ENCODE measurements at regions not wholly inside any gene's neighbourhood (a gene's known extent, or its start where the extent isn't known, plus 50 kb on each side); places are given as distances from the start of the nearest gene placed in this dataset.
"Not testable (repeated sequence)": the region's sequence is repeated elsewhere in the genome, so short reads cannot be mapped to it uniquely, and the experiment has no call there.

DNA sequence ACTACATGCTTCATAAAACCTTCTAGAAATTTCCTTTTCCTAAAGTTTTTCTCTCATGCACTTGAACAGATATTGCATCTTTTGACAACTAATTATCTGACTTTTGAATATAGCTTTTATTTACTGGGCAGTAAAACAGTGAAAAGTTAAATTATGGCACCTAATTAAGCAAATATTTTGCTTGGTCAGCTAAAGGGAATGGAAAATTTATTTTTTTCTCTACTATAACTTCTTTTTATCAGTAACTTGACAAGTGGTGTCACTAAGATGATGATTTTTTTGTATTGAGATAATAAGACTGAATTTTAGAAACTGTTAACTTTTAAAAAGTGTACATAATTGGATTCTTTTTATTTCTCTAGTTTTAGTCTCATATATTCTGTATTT is 351.6 kb downstream of the PIK3C3 start:
- DNase-seq (ENCODE audit: low spot score) (no peak), FAIRE-seq (no peak)

DNA sequence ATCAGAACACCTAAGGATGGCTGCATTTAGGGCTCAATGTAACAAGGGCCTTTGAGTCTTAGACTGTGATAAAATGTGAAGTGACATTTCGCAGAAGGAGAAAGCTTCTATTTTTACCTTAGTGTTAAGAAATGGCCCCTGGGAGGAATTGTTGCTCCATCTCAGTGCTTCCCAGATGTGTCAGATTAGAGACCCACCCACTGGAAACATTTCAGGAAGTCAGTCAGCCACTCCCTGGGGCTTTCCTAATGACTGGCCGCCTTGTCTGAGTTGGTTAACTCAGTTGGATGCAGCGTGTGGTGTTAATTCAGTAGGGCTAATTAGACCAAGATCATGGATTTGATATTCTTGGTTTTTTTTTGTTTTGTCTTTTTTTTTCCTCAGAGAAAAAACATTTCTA is 355.9 kb downstream of the PIK3C3 start:
- DNase-seq (ENCODE audit: low spot score): no peak
- no peak for FAIRE-seq

GRCh38 chr18:42326752-42327151 is 371.7 kb downstream of the PIK3C3 start:
- DNase-seq (ENCODE audit: low spot score): no peak

DNA sequence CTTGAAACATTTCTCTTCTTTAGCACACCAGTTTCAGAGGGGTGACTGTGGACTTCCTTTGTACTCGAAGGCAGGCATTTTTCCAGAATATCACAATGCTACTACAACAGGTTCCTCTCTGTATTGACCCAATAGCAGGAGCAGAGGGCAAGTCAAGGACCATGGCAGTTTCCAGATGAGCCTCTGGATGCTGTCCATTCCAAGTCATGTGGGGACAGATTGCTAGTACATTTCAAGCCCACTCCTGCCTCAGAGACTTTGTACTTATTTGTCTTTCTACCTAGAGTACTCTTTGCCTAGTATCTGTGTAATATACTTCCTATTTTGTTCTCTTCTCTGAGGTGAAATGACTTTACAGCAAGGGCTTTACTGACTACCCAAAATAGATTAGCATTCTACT is 373.9 kb downstream of the PIK3C3 start:
- FAIRE-seq: no peak

More at GRCh38 chr18:42326752-42327151, 371.7 kb downstream of the PIK3C3 start:
- FAIRE-seq: no peak

DNA sequence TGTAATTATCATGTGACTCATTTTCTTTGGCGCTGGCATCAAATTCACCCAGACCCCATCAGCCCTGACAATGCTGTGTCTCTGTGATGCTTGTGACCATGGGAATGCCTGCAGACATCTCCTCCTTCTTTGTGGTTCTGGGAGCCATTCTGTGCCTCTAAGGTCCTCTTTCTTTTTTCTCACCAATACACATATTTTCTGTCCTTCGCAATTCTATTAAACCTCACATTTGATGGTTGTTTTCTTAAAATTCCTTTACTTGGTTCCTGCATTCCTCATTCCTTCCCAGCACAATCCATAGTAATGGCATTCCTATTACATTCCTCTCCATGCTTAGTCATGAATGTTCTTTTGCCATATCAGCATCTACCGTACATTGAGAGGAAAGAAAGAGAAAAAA is 375.3 kb downstream of the PIK3C3 start:
- DNase-seq (ENCODE audit: low spot score): peak; percentile 17
- no peak for FAIRE-seq

More for the DNA sequence above, 373.9 kb downstream of the PIK3C3 start:
- DNase-seq (ENCODE audit: low spot score): no peak

- FAIRE-seq (no peak), DNase-seq (ENCODE audit: low spot score) (no peak)
These were observed 378.5 kb downstream of the PIK3C3 start for GRCh38 chr18:42333558-42333957.

- DNase-seq (ENCODE audit: low spot score) (no peak), FAIRE-seq (no peak)
These were observed 379.9 kb downstream of the PIK3C3 start for GRCh38 chr18:42334931-42335330.

DNA sequence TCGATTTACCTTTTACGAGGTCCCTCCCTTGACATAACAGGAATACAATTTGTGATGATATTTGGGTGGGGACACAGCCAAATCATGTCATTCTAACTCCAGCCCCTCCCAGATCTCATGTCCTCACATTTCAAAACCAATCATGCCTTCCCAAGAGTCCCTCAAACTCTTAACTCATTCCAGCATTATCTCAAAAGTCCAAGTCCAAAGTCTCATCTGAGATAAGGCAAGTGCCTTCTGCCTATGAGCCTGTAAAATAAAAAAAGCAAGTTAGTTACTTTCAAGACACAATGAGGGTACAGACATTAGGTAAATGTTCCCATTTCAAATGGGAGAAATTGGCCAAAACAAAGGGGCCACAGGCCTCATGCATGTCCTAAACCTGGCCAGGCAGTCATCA is 381.1 kb downstream of the PIK3C3 start:
- DNase-seq (ENCODE audit: low spot score) (no peak), FAIRE-seq (no peak)

DNA sequence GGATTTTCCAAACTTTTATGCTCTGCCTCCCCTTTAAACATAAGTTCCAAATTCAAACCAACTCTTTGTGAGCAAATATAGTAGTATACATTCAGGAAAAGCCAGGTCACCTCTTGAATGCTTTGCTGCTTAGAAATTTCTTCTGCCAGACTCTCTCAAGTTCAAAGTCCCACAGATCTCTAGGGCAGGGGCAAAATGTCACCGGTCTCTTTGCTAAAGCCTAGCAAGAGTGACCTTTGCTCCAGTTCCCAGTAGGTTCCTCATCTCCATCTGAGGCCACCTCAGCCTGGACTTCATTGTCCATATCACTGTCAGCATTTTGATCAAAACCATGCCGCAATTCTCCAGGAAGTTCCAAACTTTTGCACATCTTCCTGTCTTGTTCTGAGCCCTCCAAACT is 382.3 kb downstream of the PIK3C3 start:
- not testable (repeated sequence) for DNase-seq (ENCODE audit: low spot score); FAIRE-seq

DNA sequence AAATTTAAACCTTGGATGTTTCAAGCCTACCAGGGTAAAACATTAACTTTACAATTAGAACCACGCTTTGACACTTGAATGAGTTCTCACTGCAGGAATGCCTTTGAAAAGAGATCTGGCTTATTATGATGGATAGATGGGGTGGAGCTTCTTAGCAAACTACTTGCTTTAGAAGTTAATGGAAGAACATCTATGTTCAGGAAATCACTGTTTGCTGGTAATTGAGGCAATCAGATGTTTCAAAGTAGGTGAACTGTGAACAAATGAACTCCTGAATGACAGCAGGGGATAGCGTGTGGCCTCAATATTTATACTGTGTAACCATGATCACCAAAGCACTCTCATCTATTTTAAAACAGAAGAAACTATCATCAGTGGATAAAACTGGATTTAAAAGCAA is 383.6 kb downstream of the PIK3C3 start:
- FAIRE-seq: peak; percentile 91
- peak; percentile 59 for DNase-seq (ENCODE audit: low spot score)

GRCh38 chr18:42339372-42339771 is 384.3 kb downstream of the PIK3C3 start:
- DNase-seq (ENCODE audit: low spot score) (peak; percentile 32), FAIRE-seq (peak; percentile 53)

DNA sequence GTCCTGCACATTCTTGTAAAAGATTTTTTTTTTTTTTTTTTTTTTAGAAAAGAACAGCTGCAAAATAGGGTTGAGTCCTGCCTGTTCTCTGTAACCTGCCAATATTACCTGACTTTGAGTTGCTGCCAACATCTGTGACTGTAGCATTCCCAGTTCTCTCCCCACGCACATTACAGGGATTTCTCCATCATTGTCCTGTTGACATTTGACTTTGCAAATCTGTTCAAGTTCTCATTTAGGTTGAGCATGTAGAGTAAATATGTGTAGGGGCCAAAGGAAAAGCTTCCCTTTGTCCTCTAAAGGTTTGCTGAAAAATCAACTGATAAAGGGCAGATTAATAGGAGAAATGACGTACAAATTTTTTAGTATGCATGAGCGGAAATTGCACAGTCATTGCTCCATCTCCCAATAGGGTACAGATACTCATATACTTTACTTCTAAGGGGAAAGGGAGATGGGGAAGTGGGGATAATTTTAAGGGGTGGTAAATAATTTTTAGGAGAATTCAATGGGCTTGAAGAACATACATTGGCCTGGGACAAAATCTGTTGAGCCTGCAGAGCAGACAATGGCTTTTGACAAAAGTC is 385.5 kb downstream of the PIK3C3 start:
- FAIRE-seq (no peak), DNase-seq (ENCODE audit: low spot score) (no peak)

- DNase-seq (ENCODE audit: low spot score) (no peak), FAIRE-seq (peak; percentile 18)
These were observed 386.4 kb downstream of the PIK3C3 start for GRCh38 chr18:42341423-42341822.

- no peak for FAIRE-seq
- DNase-seq (ENCODE audit: low spot score): no peak
These were observed 393.7 kb downstream of the PIK3C3 start for GRCh38 chr18:42348722-42349121.

DNA sequence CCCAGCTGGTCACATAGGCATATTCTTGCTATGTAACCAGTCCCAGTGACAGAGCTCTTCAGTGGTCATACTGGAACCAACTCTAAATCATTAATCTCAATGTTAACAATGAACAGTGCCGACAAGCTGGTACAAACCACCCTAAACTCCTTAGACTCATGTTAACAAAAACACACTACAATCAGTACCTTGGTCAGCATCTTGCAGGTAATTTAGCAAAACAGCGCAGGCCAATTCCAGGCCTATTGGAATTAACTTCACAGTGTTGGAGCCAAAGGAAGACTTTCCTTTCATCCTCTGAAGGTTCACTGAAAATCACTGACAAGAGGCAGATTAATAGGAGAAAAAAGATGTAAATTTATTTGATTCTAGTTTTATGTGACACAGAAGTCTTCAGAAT is 396.4 kb downstream of the PIK3C3 start:
- no peak for DNase-seq (ENCODE audit: low spot score)
- no peak for FAIRE-seq

GRCh38 chr18:42360716-42361115 is 405.7 kb downstream of the PIK3C3 start:
- FAIRE-seq: no peak
- no peak for DNase-seq (ENCODE audit: low spot score)

- no peak for DNase-seq (ENCODE audit: low spot score)
- FAIRE-seq: no peak
These were observed 408.7 kb downstream of the PIK3C3 start for GRCh38 chr18:42363446-42364441.

- DNase-seq (ENCODE audit: low spot score): no peak
- no peak for FAIRE-seq
These were observed 409.7 kb downstream of the PIK3C3 start for GRCh38 chr18:42364766-42365165.

- FAIRE-seq (no peak), DNase-seq (ENCODE audit: low spot score) (no peak)
These were observed 410.6 kb downstream of the PIK3C3 start for GRCh38 chr18:42365591-42365990.

- no peak for FAIRE-seq
- no peak for DNase-seq (ENCODE audit: low spot score)
These were observed 418.6 kb downstream of the PIK3C3 start for GRCh38 chr18:42373584-42373983.

DNA sequence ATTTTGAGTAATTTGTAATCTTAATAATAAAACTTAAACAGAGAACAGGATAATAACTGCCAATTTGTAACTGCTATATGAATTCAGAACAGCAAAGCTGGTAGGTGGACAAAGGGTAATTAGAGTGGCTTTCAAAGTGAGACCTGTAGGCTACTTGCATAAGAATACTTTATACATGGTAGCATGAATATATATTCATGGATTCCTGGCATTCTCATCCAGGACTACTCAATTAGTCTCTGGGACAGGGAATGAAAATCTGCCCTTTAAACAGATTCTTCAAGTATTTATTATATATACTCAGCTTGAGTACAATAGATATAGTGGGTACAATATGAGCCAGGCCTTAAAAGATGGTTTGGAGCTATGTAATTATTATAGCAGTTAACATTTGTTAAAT is 419.9 kb downstream of the PIK3C3 start:
- FAIRE-seq: no peak
- no peak for DNase-seq (ENCODE audit: low spot score)

DNA sequence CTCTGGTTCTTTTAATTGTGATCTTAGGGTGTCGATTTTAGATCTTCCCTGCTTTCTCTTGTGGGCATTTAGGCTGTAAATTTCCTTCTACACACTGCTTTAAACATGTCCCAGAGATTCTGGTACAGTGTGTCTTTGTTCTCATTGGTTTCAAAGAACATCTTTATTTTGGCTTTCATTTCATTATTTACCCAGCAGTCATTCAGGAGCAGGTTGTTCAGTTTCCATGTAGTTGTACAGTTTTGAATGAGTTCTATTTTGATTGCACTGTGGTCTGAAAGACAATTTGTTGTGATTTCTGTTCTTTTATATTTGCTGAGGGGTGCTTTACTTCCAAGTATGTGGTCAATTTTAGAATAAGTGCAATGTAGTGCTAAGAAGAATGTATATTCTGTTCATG is 423.8 kb downstream of the PIK3C3 start:
- not testable (repeated sequence) for DNase-seq (ENCODE audit: low spot score); FAIRE-seq

- not testable (repeated sequence) for FAIRE-seq; DNase-seq (ENCODE audit: low spot score)
These were observed 426.2 kb downstream of the PIK3C3 start for GRCh38 chr18:42381236-42381635.

Measured in RCC 7860 (cell line).